ENCODE measurements at regions not wholly inside any gene's neighbourhood (a gene's known extent, or its start where the extent isn't known, plus 50 kb on each side); places are given as distances from the start of the nearest gene placed in this dataset.

- H3K27me3 ChIP-seq: no peaks in the 10 kb centered on the region
Measured at GRCh38 chr1:170375082-170375723, 156.8 kb upstream of the GORAB start.

GRCh38 chr1:170376801-170377385, 155.1 kb upstream of the GORAB start:
- TF ChIP-seq CTCF (IDR thresholded peaks at IDR 0.05): no peak
- no peak overlapping the region for H3K27ac ChIP-seq
- peaks cover 0 to 14% of the 10 kb centered on the region in 2 donors for H3K4me1 ChIP-seq
- intact Hi-C loops (cut with DNase I): no loop called here
- no peaks in the 10 kb centered on the region for H3K27me3 ChIP-seq
- DNase-seq (ENCODE audit: low spot score in 2 of 2): no peak
- no peaks in the 10 kb centered on the region for H3K36me3 ChIP-seq
- no peak overlapping the region for H3K4me3 ChIP-seq
- H3K9me3 ChIP-seq: peaks cover 0 to 4% of the 10 kb centered on the region in 2 donors

More at GRCh38 chr1:170375082-170375723, 156.8 kb upstream of the GORAB start:
- TF ChIP-seq CTCF (IDR thresholded peaks at IDR 0.05): no peak
- no peaks in the 10 kb centered on the region for H3K36me3 ChIP-seq
- peaks cover 0 to 14% of the 10 kb centered on the region in 2 donors for H3K4me1 ChIP-seq
- peaks cover 0 to 4% of the 10 kb centered on the region in 2 donors for H3K9me3 ChIP-seq
- DNase-seq (ENCODE audit: low spot score in 2 of 2): no peak
- no peak overlapping the region for H3K4me3 ChIP-seq
- H3K27ac ChIP-seq: no peak overlapping the region
- intact Hi-C loops (cut with DNase I): no loop called here

- peaks cover 0 to 14% of the 10 kb centered on the region in 2 donors for H3K4me1 ChIP-seq
- intact Hi-C loops (cut with DNase I): no loop called here
- no peak overlapping the region for H3K27ac ChIP-seq
Measured at GRCh38 chr1:170377440-170377839, 154.5 kb upstream of the GORAB start.

GRCh38 chr1:170377896-170378634, 153.9 kb upstream of the GORAB start:
- no peak overlapping the region for H3K4me3 ChIP-seq
- H3K36me3 ChIP-seq: no peaks in the 10 kb centered on the region
- intact Hi-C loops (cut with DNase I): no loop called here
- peaks cover 0 to 14% of the 10 kb centered on the region in 2 donors for H3K4me1 ChIP-seq
- peaks cover 0 to 15% of the 10 kb centered on the region in 2 donors for H3K9me3 ChIP-seq
- H3K27ac ChIP-seq: peak overlapping the region in 1 of 2 donors; percentile 15
- no peak for TF ChIP-seq CTCF (IDR thresholded peaks at IDR 0.05)
- no peaks in the 10 kb centered on the region for H3K27me3 ChIP-seq
- no peak for DNase-seq (ENCODE audit: low spot score in 2 of 2)

More at GRCh38 chr1:170377440-170377839, 154.5 kb upstream of the GORAB start:
- no peaks in the 10 kb centered on the region for H3K27me3 ChIP-seq
- peaks cover 0 to 9% of the 10 kb centered on the region in 2 donors for H3K9me3 ChIP-seq
- DNase-seq (ENCODE audit: low spot score in 2 of 2): no peak
- no peak for TF ChIP-seq CTCF (IDR thresholded peaks at IDR 0.05)
- H3K4me3 ChIP-seq: no peak overlapping the region
- H3K36me3 ChIP-seq: no peaks in the 10 kb centered on the region

GRCh38 chr1:170385750-170386149, 146.2 kb upstream of the GORAB start:
- no peaks in the 10 kb centered on the region for H3K27me3 ChIP-seq
- no peaks in the 10 kb centered on the region for H3K4me1 ChIP-seq
- no peak for TF ChIP-seq CTCF (IDR thresholded peaks at IDR 0.05)
- H3K36me3 ChIP-seq: no peaks in the 10 kb centered on the region
- intact Hi-C loops (cut with DNase I): no loop called here
- H3K4me3 ChIP-seq: no peak overlapping the region
- H3K27ac ChIP-seq: no peak overlapping the region
- H3K9me3 ChIP-seq: peaks cover 0 to 12% of the 10 kb centered on the region in 2 donors
- DNase-seq (ENCODE audit: low spot score in 2 of 2): no peak

Measured in ascending aorta (tissue), 2 donors.